GM21528 (cell line): ENCODE measurements at regions not wholly inside any gene's neighbourhood (a gene's known extent, or its start where the extent isn't known, plus 50 kb on each side); places are given as distances from the start of the nearest gene placed in this dataset.

Source experiments
- ATAC-seq: cut with Tn5 transposase; IDR thresholded peaks from one replicate; pipeline ENCODE4 v1.9.1; 2021; ENCODE audit warnings: mild to moderate bottlenecking, moderate library complexity; ENCODE audit not compliant: unreplicated experiment, low FRiP score

DNA sequence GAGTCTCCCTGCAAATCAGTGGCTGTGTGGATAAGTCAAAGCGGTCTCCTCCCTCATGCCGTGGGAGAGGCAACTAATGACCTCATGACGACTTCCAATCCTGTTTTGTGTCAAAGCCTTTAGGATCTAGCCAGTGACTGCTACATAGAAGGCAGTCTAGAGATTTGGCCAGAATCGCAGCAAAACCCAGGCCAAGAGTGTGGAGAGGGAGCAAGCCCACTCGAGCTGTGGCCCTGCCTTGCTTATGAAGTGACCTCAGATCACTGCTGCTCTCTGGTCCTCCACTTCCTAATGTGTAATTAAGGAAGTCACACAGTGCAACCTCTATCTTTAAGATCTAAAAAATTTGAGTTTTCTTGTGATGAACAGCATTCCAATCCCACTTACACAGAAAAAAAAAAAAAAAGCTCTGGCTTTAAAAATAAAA is 296.7 kb upstream of the KLF6 start:
- ATAC-seq = no peak

DNA sequence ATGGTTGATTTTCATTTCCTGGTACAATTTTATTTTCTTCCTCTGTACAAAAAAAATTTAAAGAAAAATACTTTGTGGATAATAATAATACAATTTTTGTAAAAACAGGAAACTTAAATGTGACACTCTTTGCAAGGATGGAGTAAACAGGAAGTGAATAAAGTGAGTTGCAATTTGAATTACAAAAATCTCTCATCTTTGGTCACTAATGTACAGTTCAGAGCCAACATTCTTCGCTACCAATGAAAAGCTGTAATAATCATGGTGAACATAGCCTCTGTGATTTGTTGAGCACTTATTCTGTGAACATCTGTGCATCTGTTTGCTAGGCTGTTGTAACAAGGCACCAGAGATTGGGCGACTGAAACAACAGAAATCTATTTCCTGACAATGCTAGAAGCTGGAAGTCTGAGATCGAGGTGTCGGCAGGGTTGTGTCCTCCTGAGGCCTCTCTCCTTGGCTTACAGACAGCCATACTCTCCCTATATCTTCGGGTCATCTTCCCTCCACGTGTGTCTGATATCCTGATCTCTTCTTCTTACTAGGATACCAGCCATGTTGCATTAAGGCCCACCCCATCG is 295.3 kb upstream of the KLF6 start:
- ATAC-seq = no peak

GRCh38 chr10:4079803-4080202 is 294.8 kb upstream of the KLF6 start:
- no peak for ATAC-seq

DNA sequence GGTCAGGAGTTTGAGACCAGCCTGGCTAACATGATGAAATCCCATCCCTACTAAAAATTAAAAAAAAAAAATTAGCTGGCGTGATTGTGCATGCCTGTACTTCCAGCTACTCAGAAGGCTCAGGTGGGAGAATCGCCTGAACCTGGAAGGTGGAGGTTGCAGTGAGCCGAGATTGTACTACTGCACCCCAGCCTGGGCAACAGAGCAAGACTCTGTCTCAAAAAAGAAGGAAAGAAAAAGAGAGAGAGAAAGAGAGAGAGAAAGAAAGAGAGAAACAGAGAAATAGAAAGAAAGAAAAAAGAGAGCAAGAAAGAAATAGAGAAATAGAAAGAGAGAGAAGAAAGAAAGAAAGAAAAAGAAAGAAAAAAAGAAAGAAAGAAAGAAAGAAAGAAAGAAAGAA is 292.8 kb upstream of the KLF6 start:
- ATAC-seq = no peak

DNA sequence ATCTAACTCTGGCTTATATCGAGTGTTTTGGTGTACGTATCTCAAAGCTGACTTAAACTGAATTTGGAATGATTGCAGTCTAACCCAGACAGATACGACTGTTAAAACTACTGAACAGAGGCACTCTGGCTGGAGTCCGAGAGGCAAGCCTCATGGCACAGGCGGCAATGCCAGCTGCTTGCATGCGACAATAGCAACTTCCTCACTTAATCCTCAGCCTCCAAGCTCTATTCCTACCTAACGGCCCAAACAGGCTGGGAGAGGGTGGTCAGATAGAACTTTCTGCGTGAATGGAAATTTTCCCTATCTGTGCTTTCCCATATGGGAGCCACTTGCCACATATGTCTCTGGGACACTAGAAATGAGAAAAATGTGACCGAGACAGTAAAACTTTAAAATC is 292.0 kb upstream of the KLF6 start:
- no peak for ATAC-seq

GRCh38 chr10:4075443-4075842 is 290.4 kb upstream of the KLF6 start:
- ATAC-seq = no peak

DNA sequence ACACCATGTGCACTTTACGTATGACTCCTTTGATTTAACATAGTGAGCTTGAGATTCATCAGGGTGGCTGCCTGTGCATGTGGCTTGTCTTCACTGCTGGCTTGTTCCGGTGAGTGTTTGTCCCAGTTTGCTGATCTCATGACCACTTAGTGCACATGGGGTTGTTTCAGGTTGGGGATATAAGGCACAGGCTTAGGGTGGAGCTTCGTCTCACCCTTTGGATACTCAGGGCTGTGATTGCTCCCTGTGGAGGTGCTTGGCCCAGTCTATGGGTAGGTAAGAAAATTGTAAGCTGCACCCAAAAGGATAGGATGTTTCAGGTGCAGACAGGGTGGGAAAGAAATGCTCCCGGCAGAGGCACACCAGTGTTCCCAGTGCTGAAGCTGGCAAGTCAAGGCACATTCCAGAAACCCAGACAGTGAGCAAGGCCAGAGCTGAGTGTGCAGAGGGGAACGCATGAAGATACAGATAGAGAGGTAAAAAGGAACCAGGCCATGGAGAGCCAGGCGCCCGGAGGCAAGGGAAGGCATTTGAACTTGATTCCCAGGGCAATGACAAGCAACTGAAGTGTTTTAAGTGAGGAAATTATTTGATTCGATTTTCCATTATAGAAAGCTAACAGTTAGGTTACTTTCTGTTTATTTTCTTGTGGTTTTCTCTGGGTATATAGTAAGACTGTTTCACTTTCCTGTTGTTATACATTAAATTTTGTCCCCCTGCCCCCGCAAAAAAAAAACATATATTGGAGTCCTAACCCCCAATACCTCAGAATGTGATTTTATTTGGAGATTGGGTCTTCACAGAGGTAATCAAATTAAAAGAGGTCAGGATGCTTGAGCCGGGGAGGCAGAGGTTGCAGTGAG is 289.8 kb upstream of the KLF6 start:
- no peak for ATAC-seq

GRCh38 chr10:4073912-4074311 is 288.9 kb upstream of the KLF6 start:
- ATAC-seq = no peak

- ATAC-seq = no peak
These were observed 286.1 kb upstream of the KLF6 start for GRCh38 chr10:4070921-4071660.

DNA sequence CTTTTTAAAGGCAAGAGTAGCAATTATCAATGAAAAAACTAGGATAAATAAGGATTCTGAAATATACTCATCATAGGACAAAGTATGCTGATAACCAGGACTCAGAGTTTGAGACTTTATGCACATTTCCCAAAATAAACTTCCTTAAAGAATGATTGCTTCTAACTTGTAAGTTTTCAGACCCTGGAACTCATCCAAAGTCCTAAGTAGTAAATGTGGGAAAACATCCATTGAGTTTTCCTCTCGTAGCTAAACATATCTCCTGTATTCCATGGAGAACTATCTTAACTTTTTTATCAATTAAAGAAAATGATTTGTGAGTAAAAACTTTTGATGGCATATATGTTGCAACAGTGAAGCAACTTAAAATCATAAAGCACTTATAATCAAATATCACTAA is 285.2 kb upstream of the KLF6 start:
- no peak for ATAC-seq

DNA sequence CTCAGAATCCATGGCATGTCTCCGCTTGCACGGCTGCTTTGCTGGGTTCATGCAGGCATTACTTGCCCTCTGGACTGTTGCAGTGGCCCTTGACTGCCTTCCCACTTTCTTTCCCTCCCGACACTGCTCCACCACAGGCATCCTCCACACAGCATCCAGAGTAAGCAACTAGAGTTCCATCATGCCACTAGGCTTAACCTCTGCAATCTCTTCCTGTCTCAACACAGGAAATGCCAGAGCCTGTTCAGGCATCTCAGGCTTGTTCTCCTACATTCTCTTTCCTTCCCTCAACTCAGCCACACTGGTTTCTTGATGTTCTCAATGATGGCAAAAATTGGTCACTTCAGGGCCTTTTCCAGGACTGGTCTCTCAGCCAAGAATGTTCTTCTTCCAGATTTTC is 284.5 kb upstream of the KLF6 start:
- no peak for ATAC-seq

DNA sequence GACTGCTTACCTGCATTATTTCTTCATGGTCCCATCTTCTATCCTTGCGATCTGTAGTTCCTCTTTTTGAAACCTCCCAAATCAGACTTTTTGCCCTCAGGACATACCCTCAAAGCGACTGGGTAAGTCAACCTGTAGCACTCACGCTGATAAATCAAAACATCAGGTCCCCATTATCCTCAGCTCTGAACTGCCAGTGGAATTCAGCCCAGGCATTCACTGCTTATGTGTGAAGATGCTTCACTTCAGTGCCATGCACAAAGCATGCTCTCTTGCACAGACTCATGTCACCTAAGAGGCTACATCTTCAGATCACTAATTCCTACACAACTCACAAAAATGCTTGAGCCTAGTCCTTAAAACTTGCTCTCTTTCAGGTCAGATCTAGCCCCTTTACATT is 283.6 kb upstream of the KLF6 start:
- no peak for ATAC-seq

GRCh38 chr10:4067931-4068561 is 283.0 kb upstream of the KLF6 start:
- ATAC-seq = no peak

GRCh38 chr10:4067531-4067930 is 282.5 kb upstream of the KLF6 start:
- no peak for ATAC-seq

DNA sequence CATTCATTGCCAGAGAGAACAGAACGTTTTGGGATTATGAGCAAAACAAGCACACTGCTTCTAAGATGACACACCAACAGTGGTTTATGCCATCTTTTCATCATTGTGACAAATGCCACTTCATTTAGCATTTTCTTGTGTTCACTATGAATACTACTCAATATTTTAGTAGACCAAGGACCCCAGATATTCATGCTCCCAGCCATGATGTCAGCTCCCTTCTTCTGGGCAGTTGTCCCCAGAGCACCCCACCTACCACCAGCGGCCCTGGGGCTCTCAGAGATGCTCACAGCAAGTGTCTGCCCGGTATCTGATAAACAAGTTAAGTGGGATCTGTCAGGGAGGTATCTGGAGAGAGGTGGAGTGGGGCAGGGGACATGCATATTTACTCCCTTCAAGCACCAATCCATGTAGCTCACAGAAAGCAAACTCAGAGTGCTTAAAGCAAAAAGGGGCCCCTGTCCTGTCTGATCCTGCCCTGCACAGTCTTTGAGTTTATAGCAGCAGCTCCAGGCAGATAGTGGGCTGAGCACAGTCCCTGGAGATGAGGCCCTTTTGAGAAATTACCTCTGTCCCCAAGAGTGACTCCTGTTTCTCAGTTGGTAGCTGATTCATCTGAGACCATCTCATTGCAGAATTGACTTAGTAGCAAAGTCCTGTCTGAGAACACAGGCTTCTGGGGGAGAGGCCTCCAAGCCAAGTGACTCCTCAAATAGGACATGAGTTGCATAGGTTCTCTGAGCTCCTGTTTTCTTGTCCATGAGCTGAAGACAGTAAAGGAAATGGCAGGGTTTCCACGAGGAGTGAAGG is 281.8 kb upstream of the KLF6 start:
- no peak for ATAC-seq

GRCh38 chr10:4064489-4064888 is 279.5 kb upstream of the KLF6 start:
- no peak for ATAC-seq

- ATAC-seq = no peak
These were observed 278.7 kb upstream of the KLF6 start for GRCh38 chr10:4063717-4064116.

GRCh38 chr10:4062751-4063150 is 277.7 kb upstream of the KLF6 start:
- ATAC-seq = no peak

DNA sequence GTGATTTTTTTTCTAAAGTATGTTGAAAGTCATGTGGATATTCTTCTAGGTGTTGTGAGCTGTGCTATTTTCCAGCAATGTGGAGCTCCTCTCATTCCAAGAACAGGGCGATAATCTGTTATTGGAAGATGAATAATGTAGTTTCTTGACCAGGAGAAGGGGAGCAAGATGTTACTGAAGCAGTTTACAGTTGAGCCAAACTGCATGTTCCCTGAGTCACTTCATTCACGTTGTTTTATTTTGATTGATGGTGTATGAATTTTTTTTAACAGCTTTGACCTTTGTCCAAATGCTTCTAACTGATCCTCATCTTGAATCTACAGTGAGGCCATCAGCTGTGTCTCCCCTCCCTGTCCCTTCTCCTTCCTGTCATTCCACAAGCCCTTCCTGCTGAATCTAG is 277.1 kb upstream of the KLF6 start:
- ATAC-seq = no peak

- no peak for ATAC-seq
These were observed 276.5 kb upstream of the KLF6 start for GRCh38 chr10:4061441-4061951.
